Aorta (tissue), 5 donors: ENCODE measurements at regions not wholly inside any gene's neighbourhood (a gene's known extent, or its start where the extent isn't known, plus 50 kb on each side); places are given as distances from the start of the nearest gene placed in this dataset.
"Not testable (repeated sequence)": the region's sequence is repeated elsewhere in the genome, so short reads cannot be mapped to it uniquely, and the experiment has no call there.

Experiments used
- ATAC-seq: fragments of 200-7000 bp; cut with Tn5 transposase; one replicate; pipeline ENCODE4 v1.9.1; 2022; ENCODE audit warnings: moderate library complexity; ENCODE audit not compliant: low FRiP score
- DNase-seq, 2 donors: peaks; one replicate each; pipeline ENCODE4 v3.0.0-alpha.2; 2020
- H3K27ac ChIP-seq, 2 donors: one replicate each; pipeline ENCODE4 v1.5.1; 2013; ENCODE audit warnings: low read length in 2 of 2, mild to moderate bottlenecking in 2 of 2, moderate library complexity in 2 of 2, control low read depth in 1 of 2, inconsistent platforms in 1 of 2, low read depth in 1 of 2
- H3K27me3 ChIP-seq, 2 donors: one replicate each; pipeline ENCODE4 v1.6.1; 2013; ENCODE audit warnings: control low read depth in 1 of 2, low read length in 1 of 2, mild to moderate bottlenecking in 1 of 2, moderate library complexity in 1 of 2; ENCODE audit not compliant: insufficient read depth in 2 of 2, control insufficient read depth in 1 of 2
- H3K36me3 ChIP-seq, 2 donors: one replicate each; pipeline ENCODE4 v1.6.1; 2013; ENCODE audit warnings: control low read depth in 1 of 2, low read length in 1 of 2, mild to moderate bottlenecking in 1 of 2; ENCODE audit not compliant: insufficient read depth in 2 of 2, control insufficient read depth in 1 of 2
- H3K4me1 ChIP-seq, 2 donors: one replicate each; pipeline ENCODE4 v1.6.1; 2013; ENCODE audit warnings: low read length in 2 of 2, control low read depth in 1 of 2, mild to moderate bottlenecking in 1 of 2, moderate library complexity in 1 of 2; ENCODE audit not compliant: insufficient read depth in 2 of 2, control insufficient read depth in 1 of 2
- H3K4me3 ChIP-seq, 2 donors: one replicate each; pipeline ENCODE4 v1.5.1; 2013; ENCODE audit warnings: low read length in 2 of 2, control low read depth in 1 of 2, mild to moderate bottlenecking in 1 of 2
- H3K9me3 ChIP-seq: one replicate; pipeline ENCODE4 v1.6.1; 2013; ENCODE audit warnings: mild to moderate bottlenecking, low read length; ENCODE audit not compliant: control insufficient read depth
- WGBS, 2 donors: extraction: QIAGEN DNeasy Blood & Tissue Kit; methylation state at CpG; one replicate each; pipeline ENCODE4 v1.1.7; 2013; 5-methylcytosine and 5-hydroxymethylcytosine counted together
- intact Hi-C, 2 donors: fragments of 100-400 bp; cut with DNase I; formaldehyde crosslinking; loops; one replicate each; pipeline versions ENCODE4 v1.14.2 to v1.15.0; 2022
- donor health status: healthy with polysubstance abuse.
- donor health status: Bipolar disorder and iron deficiency.
- donor health status: DM: no; HTN: no; CAD: no.
- donor health status: DM: no; HTN: no; CAD: no.
- donor health status: DM: yes; HTN: yes; CAD: no.

DNA sequence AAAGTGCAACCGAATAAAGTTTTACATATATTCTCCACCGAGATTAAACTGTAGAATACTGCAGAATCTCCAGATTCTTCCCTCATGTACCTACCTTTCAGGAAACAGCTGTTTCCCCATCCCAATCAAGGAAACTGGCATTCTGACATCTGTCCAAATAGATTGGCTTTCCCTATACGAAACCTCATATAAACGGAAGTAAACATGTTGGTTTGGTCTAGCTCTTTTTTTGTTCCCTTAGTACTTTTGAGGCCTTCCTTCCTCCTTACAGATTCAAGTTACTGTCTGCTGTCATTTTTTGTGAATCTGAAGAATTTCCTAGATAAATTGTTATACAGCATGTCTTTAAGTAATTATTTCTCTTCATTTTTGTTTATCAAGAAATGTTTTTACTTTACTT, 554.6 kb downstream of the RPIA start:
- not testable (repeated sequence) for ATAC-seq
- WGBS, 2 donors = 71 to 85% methylated on average over 3 of the region's 4 CpGs

DNA sequence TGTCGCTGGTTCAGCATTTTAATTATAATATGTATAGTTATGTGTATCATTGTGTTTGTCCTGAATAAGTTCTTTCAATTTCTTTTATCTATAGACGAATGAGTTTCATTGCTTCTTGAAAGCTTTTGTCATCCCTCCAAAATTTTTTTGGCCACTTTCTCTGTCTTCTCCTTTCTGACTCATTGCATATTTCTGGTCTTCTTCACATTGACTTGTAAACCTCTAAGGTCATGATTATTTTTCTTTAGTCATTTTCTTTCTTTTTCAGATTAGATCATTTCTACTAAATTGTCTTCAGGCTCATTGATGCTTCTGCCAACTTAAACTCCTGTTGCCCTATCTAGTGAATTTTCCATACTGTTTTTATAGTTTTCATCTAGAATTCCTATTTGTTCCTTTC, 555.1 kb downstream of the RPIA start:
- WGBS, 2 donors = 66 to 72% methylated on average over 2 of the region's 2 CpGs
- H3K36me3 ChIP-seq, DNase-seq, H3K4me3 ChIP-seq, H3K27ac ChIP-seq, ATAC-seq, H3K4me1 ChIP-seq, H3K27me3 ChIP-seq, H3K9me3 ChIP-seq, intact Hi-C loops: not testable (repeated sequence)

More for the DNA sequence above, 554.6 kb downstream of the RPIA start:
- H3K27me3 ChIP-seq, H3K36me3 ChIP-seq, DNase-seq, H3K4me3 ChIP-seq, H3K27ac ChIP-seq, intact Hi-C loops, H3K9me3 ChIP-seq, H3K4me1 ChIP-seq: not testable (repeated sequence)

DNA sequence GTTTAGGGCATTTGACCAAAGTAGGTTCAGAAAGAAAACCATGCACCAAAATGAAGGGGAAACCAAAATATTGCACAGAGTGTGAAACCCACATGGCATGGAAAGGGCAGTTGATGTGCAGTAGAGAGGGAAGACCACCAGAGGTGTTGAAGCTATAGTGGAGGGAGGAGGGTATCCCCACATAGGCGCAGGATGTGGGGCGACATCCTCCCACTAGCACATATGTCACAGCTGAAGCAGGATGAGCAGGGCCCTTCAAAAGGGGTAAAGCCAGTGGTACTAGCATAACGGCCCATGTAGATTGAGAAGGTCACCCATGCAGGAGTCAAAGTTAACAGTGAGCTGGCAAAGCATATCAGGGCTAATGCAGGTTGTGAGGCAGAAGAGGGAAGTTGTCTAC, 563.5 kb downstream of the RPIA start:
- H3K9me3 ChIP-seq, H3K4me3 ChIP-seq, H3K27ac ChIP-seq, ATAC-seq, H3K36me3 ChIP-seq, intact Hi-C loops, H3K4me1 ChIP-seq, H3K27me3 ChIP-seq, DNase-seq: not testable (repeated sequence)
- WGBS, 2 donors = 85 to 92% methylated on average over 3 of the region's 3 CpGs

DNA sequence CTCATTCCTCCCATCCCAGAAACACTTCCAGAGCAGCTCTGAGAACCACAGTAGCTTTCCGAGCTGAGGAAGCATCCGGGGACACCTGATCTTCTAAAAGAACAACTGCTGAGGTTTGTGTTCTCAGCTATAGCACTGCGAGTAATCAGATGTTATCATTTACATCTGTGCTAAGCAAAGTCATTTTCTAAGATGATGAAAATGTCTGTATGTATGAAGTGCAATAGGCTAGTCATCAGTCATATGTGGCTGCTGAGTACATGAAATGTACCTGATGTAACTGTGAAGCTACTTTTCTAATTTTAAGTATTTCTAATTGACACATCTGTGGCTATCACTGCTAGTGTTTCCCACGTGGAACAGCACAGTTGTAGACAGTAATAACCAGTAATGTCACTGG, 582.0 kb downstream of the RPIA start:
- H3K27ac ChIP-seq, ATAC-seq: not testable (repeated sequence)
- WGBS, 2 donors = 75 to 100% methylated on average over 2 to 3 of the region's 4 CpGs

DNA sequence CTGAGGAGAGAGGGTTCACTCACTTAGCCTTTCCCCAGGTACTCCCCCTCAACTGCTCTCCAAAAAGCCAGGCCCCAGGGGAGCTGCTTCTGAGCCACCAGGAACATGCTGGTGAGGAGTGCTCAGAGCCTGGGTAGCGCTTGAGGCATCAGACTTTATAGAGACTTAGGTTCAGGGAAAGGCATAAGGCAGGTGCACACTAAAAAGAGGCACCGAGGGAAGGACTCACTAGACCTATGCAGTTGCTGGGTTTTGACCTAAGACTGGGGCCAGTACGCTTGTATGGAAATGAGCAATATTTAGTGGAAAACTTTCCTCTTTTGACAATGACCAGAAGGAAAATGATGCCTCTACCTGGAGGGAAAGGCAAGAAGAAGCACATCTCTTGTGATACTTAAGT, 589.1 kb downstream of the RPIA start:
- whole genome bisulfite sequencing, 2 donors = 92% methylated on average over 2 of the region's 3 CpGs

More for the DNA sequence above, 582.0 kb downstream of the RPIA start:
- H3K27me3 ChIP-seq, H3K36me3 ChIP-seq, H3K9me3 ChIP-seq, intact Hi-C loops, H3K4me3 ChIP-seq, DNase-seq, H3K4me1 ChIP-seq: not testable (repeated sequence)

DNA sequence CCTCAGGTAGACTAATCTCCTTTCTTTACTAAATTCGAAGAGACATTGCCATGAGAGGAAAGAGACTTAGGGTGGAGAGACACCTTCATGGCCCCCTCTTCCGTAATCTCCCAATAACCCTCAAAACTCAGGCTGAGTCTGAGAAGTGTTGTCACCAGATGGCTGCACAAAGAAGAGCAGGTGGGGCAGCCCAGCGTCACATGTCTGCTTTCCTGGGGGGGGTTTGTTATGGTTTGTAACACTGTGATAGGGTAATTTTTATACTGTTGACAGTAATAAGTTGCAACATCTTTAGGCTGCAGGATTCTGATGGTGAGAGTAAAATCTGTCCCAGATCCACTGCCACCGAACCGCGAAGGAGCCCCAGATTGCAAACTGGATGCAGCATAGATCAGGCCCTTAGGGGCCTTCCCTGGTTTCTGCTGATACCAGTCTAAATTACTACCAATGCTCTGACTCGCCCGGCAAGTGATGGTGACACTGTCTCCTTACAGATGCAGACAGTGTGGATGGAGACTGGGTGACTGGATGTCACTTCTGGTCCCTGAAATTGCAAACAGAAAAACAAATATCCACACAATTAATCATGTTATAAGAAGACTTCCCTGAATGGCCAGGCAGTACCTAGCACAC, 595.1 kb downstream of the RPIA start:
- intact Hi-C loops, H3K4me3 ChIP-seq: not testable (repeated sequence)
- 89 to 100% methylated on average over 2 of the region's 8 CpGs for WGBS, 2 donors

More for the DNA sequence above, 589.1 kb downstream of the RPIA start:
- H3K9me3 ChIP-seq, H3K27ac ChIP-seq, H3K4me3 ChIP-seq, H3K36me3 ChIP-seq, intact Hi-C loops, DNase-seq, H3K27me3 ChIP-seq, ATAC-seq, H3K4me1 ChIP-seq: not testable (repeated sequence)

DNA sequence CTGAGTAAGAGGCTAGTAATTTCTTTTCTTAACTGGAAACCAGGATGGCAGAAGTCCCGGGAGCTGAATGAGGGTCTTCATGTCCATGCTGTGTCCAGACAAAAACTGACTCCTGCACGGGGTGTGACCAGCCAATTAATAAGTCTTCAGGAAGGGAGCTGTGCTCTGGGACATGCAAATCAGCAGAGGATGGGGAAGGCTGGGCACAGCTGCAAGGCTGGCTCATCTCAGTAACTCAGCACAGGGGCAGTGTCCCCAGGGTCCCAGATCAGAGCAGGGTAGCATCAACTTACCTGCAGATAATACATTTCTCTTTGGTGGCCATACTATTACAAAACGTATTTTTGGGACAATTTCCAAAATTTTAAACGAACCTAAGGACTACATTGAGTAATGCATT, 595.6 kb downstream of the RPIA start:
- H3K4me1 ChIP-seq, H3K27me3 ChIP-seq, H3K27ac ChIP-seq, DNase-seq, H3K4me3 ChIP-seq, intact Hi-C loops, ATAC-seq, H3K9me3 ChIP-seq, H3K36me3 ChIP-seq: not testable (repeated sequence)
- WGBS, 2 donors = no CpG with 5 or more reads among the region's 4 CpGs

More for the DNA sequence above, 595.1 kb downstream of the RPIA start:
- not testable (repeated sequence) for H3K27me3 ChIP-seq, H3K4me1 ChIP-seq, H3K27ac ChIP-seq, H3K9me3 ChIP-seq, H3K36me3 ChIP-seq, ATAC-seq, DNase-seq

DNA sequence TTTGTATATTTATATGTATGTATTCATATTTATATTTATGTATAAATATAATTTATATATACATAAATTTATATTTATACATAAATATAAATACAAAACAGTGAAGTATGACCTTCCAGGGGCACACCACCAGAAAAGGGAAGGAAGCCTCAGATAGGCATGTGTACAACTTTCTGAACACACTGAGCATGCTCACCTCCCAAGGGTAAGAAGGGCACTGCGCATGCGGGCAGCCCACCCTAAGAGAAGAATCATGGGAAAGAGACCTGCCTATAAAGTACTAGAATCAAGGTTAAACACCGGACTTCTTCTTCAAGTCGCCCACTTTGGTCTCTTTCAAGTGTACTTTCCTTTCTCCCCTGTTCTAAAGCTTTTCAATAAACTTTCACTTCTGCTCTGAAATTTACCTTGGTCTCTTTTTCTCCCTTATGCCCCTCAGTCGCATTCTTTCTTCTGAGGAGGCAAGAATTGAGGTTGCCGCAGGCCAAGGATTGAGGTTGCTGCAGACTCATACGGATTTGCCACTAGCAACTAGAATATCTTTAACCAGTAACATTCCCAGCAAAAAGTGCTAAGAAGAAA, 600.3 kb downstream of the RPIA start:
- H3K4me1 ChIP-seq, H3K4me3 ChIP-seq, H3K9me3 ChIP-seq, ATAC-seq, H3K36me3 ChIP-seq, H3K27me3 ChIP-seq, H3K27ac ChIP-seq, intact Hi-C loops, DNase-seq: not testable (repeated sequence)
- no CpG with 5 or more reads among the region's 7 CpGs for WGBS, 2 donors

DNA sequence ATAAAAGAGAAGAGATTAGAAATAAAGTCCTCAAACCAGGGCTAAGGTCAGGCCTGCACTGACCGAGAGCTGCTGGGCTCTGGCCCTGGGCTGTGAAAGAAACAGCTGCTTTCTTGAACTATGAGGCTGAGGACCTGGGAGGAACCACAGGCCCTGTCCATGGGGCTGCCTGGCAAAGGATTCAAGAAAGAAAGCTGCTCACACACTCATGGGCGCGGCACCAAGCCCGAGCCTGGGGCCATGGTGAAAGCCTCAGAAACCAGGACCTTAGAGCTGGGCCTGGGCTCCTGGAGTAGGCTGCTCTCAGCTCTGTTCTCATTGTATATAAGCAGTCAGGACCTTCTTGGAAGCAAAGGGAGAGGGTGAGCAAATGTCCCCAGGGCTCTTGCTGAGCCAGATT, 601.9 kb downstream of the RPIA start:
- H3K27ac ChIP-seq, H3K27me3 ChIP-seq, DNase-seq, intact Hi-C loops, H3K4me1 ChIP-seq, H3K9me3 ChIP-seq, H3K36me3 ChIP-seq, ATAC-seq, H3K4me3 ChIP-seq: not testable (repeated sequence)
- no CpG with 5 or more reads among the region's 4 CpGs for WGBS, 2 donors
